HG03280 (cell line): ENCODE measurements at regions not wholly inside any gene's neighbourhood (a gene's known extent, or its start where the extent isn't known, plus 50 kb on each side); places are given as distances from the start of the nearest gene placed in this dataset.

Experiments used
- ATAC-seq: cut with Tn5 transposase; IDR thresholded peaks from one replicate; pipeline ENCODE4 v1.9.1; 2021; ENCODE audit warnings: mild to moderate bottlenecking, moderate library complexity; ENCODE audit not compliant: unreplicated experiment

DNA sequence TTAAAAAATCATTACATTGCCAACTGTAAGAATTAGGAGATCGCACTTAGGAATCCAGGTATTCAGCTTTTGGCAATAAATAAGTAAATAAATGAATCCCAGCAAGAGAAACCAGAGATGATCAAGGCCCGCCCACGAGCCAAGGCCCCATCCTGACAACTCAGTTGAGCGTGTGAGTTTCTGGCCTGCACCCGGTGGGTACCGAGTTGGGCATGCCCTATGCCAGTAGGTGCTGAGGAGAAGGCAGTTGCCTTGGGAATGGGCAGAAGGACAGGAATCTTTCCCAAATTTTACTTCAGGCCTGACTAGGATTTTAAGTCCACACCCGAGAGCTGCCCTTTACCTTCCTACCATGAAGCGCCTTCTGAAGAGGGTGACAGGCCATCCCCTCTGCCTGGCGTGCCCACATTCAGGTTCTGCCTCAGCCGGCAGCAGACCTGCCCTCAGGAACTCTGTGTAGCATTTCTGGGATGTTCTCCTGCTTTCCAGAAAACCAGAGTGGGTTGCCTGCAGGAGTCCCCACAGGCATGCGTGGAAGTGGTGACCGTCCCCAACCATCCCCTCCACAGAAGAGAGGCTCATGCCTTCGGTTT is 99.3 kb upstream of the ALDH1A3 start:
- ATAC-seq, result no peak

DNA sequence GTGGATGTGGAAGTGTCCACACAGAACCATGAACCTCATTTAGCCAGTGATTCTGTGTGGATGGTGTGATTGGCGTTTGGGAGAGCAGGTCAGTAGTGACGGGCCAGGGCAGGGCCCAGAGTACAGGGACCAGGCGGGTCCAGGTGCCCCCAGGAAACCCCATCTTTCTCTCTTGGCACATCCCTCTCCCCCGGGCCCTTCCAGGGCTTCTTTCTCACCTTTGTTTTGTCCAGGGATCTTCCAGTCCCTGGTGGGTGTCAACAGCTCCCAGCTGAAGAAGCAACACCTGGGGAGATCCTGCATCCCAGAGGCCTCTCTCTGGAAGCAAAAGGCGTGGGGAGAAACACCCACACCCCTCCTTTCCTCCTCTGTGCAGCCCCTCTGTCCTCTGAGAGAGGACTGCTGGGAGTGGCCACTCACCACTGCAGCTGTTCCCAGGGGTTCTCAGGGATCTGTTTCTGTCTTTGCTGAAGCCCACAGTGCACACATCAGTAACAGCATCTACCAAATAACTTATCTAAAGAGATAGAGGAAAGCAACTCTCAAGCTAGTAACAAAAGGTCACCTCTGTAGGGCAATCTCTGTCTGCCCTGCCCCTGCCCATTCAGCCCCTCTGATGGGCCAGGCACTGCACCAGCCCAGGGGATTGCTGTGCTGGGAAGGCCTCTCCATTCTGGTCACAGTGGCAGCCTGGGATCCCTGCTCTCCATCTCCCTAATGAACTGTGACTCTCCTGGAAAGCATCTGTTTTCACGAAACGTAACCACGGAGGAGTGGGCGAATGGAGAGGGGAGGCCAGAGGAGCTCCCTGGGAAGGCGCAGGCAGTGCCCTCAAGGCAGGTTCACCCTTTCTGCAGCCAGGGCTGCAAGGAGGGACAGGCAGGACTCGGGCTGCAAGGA is 98.3 kb upstream of the ALDH1A3 start:
- ATAC-seq, result no peak

DNA sequence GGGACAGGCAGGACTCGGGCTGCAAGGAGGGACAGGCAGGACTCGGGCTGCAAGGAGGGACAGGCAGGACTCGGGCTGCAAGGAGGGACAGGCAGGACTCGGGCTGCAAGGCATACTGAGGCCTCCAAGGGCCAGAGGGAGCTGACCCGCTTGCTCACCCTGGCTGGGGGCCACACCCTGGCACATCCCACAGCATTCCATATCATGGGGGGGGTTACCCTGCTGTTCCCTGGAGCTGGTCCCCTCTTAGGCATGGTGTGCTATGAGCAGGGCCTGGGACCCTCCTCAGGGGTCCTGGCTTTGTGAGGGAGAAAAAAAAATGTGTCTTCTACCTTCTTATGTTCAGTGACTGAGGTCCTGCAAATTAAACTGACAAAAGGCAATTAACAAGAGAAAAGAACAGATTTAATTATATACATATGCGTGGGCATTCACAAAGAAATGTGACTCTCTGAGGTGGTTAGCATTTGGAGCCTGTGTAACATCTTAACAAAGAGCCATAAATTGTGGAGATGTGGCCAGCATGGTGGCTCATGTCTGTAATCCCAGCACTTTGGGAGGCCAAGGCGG is 97.6 kb upstream of the ALDH1A3 start:
- no peak for ATAC-seq

DNA sequence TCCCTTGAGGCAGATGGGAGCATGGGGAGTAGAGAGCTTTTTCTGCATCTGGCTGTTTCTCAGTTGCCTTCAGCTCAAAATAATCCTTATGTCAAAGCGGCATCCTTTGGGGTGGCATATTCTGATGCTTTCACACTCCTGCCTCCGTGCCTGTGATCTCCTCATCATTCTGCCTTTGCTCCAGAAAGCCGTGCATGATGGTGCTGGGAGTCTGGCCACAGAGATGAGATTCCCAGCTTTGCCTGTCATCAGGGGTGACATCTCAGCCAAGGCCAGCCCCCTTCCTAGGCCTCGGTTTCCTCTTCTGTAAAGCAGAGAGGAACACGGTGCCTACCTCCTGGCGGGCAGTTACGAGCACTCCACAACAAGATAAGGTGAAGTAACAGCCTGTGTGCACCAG is 96.3 kb upstream of the ALDH1A3 start:
- no peak for ATAC-seq

DNA sequence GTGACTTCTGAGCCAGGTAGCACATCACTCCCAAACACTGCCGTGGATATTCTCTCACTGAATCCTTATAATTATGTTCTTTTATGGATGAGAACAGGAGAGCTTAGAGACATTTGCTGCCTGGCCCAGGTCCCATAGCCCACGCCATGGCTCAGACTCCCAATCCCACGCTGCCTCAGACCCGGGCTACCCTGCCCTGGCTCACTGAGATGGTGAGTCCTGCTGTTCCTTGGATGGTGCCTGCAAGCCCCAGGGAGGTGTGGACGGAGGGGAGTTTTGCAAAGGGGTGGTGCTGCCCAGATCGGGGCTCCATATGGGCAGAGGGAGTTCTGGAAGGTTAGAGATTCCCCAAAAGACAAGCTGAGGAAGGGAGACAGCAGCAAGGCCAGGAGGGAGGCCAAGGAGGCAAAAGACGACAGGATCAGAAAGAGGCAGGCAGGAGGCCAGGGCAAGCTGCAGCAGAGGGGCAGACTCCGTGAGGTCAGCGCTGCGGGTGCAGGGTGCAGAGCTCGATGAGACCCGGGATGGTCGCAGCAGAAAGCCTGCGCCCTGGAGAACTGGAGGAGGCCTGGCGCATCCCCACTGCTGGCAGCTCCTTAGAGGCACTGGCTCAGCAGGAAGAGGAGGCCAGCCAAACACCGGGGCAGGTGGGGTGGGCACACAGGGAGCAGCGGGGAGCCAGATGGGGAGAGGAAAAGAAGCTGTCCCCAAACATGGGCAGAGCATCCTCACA is 95.7 kb upstream of the ALDH1A3 start:
- ATAC-seq, result no peak

DNA sequence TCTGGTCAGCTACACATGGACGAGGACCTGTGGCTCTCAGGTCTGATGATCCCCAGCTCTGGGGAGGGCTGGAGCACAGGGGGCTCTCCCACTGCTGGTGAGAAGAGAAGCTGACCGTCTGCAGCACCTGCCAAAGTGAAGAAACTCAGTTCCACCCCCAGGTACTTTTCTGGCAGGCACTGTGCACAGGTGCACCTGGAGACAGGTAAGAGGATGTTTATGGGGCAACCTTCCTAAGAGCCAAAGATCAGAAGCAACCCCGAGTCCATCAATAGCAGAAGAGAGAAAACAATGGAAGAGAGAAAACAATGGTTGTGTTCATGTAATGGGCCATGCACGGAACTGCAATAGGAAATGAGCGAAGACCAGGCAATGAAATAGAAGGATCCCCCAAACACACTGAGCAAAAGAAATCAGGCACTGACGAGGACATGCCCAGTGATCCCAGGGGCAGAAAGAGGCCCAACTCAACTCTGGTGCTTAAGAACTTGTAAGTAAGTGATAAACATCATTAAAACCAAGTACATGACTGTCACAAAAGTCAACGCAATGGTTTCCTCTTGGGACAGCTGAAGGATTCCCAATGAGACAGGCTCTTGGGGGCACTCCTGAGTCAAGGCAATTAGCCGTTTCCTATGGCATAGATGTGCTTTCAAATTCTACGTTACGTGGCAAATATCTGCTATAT is 95.0 kb upstream of the ALDH1A3 start:
- ATAC-seq, result no peak

DNA sequence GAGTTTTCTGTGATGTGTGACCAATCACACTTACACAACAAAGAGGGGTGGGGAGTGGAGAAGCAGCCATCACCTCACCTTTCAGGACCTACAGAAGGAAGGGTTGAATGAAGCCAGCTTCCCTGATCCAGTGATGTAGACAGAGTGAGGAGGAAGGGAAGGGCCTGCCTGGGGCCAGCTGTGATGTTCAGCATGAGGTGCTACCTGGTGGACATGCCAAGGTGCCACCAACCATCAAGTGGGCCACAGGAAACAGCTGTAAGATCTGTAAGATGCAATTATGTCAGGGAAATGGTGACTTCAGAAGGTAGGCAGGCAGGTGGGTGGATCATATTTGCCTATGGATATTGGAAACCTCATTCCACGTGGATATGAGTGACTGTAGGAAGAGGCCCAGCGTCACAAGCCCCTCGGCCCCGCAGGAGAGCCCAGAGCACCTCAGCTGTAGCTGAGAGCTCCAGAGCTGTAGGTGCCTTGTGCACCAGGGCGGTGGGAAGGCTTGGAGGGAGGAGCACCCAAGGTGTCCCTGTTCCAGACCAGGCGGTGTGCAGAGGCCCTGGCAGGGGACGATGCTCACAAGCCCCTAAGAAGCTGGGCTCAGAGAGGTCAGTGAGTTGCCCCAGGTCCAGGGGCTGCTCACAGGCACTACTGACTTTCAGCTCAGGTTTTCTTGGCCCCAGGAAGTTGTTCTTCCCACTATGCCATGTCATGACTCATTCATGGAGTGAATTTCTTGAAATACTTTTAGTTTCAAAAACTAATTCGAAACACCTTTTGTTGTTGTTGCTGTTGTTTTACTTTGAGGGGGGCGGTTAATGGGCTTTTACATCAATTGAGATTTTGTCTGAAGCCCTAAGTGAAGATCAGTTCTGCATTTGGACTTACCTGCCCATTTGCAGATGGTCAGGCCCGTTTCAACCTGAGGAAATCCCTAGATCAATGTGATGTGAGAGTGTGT is 94.2 kb upstream of the ALDH1A3 start:
- ATAC-seq, result no peak

DNA sequence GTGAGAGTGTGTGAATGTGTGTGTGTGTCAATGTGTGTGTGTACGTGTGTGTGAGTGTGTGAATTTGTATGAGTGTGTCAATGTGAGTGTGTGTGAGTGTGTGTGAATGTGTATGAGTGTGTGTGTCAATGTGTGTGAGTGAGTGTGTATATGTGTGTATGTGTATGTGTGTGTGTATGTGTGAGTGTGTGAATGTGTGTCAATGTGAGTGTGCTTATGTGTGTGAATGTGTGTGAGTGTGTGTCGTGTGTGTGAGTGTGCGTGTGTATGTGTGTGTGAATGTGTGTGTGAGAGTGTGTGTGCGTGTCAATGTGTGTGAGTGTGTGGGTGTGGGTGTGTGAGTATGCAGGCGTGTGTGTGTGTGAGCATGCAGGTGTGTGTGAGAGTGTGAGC is 93.5 kb upstream of the ALDH1A3 start:
- ATAC-seq, result no peak

DNA sequence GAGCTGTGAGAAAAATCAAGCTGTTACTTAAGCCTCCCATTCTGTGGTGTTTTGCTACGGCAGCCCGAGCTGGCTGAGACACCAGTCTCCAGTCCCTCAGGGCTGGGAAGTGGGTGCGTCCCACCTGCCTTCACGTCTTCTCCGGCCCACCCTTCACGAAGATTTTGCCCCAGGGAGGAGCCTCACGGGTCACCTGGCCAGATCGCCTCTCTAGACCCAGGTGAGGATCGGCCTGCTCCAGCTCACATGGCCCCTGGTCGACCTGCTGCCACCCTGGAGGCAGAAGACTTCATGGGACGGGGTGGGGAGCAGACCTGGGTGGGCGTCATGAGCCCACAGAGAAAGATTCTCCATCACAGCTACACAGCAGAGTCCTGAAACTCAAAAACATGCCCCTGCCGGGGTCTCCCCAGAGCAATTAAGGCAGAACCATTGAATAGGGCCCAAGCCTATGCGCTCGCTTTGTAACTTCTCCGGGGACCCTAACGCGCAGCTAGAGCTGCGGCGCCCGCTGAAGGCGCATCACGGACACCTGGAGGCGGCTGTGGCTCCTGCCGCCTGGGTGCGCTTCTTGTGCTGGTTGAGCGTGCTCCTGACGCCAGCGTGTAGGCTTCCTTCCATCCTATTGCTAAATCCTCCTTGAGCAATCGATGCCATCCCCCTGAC is 92.6 kb upstream of the ALDH1A3 start:
- no peak for ATAC-seq

DNA sequence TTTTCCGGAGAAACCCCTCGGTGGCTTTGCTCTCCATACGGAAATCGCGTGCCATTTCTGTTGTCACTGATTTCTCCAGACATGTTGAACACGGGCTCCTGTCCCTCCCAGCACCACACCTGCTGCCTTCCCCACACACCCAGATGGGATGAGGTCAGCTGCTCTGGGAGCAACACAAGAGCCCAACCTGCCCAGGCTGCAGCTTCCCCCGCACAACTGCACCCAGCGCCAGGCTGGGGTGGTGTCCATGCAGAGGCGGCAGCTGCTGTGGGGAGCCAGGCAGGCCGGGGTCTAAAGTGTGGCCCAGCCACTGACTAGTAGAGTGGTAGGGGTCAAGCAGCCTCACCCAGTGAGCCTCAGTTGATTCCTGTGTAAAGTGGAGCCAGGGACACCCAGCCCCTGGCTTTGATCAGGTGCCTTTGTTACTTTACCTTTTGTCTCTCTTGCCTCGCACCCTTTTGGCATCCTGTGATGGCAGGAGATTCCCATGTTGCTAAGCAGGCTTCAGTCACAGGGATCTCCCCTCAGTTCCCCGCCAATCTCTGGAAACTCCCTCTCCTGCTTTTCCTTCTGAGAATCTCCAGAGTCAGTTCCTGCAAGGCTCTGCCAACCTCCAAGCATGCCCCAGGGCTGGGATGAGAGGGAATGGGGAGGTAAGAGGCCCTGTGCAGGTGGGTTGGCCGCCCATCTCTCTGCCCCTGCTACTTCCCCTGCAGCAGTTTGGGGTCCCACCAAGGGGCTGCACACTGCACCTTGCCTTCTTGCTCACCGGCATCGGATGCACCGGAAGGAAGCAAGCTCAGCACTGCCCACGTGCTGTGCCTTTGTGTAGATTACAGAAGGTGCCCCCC is 91.8 kb upstream of the ALDH1A3 start:
- ATAC-seq, result no peak

DNA sequence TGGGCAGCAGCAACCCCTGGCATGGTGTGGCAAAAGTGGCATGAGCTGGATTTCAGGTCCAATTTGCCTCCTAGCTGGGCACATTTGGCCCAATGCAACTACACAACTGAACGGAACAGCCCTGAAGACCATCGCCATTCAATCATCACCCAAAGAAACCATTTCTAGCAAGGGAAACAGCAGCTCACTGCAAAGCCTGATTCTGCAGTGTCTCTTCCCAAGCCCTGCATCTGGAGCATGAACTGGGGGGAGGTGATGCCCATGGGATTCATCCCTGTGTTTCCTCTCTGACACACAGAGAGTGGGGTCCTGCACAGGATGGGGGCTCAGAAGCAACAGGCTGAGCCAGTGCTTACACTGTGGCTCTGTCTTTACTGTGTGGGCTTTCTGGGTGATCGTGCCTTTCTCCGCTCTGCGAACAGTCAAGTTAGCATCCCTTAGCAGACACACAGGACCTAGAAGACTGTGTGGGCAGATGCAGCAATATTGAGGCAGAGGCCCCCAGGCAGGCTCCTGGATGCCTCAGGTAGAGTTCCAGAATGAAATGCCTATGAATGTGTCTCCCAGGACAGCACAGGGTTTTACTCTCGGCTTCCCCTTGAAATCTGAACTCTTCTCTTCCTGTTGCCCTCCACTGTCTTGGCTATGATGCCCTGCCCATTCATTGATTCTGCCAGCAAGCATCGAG is 91.1 kb upstream of the ALDH1A3 start:
- ATAC-seq, result no peak

DNA sequence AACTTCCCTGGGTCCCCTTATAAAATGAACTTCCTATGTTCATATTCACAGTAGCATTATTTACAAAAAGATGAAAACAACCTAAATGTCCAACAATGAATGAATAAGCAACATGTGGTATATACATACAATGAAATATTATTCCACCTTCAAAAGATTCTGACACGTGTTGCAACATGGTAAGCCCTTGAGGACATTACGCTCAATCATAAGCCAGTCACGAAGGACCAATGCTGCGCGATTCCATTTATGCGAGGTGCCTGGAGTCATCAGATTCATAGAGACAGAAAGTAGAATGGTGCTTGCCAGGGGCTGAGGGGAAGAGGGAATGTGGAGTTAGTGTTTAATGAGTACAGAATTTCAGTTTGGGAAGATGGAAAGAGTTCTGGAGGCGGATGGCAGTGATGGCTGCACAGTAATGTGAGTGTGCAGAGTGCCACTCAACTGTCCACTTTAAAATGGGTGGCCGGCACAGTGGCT is 88.8 kb upstream of the ALDH1A3 start:
- ATAC-seq, result no peak

DNA sequence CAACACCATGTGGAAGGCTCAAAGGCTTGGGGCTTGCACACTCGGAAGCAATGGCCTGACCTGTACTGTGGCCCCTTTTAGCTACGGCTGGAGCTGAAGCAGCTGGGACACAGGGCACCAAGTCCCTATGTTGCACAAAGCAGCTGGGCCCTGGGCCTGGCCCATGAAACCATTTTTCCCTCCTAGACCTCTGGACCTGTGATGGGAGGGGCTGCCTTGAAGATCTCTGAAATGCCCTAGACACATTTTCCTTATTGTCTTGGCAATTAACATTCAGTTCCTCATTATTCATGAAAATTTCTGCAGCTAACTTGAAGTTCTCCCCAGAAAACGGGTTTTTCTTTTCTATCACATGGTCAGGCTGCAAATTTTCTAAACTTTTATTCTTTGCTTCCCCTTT is 85.6 kb upstream of the ALDH1A3 start:
- no peak for ATAC-seq

DNA sequence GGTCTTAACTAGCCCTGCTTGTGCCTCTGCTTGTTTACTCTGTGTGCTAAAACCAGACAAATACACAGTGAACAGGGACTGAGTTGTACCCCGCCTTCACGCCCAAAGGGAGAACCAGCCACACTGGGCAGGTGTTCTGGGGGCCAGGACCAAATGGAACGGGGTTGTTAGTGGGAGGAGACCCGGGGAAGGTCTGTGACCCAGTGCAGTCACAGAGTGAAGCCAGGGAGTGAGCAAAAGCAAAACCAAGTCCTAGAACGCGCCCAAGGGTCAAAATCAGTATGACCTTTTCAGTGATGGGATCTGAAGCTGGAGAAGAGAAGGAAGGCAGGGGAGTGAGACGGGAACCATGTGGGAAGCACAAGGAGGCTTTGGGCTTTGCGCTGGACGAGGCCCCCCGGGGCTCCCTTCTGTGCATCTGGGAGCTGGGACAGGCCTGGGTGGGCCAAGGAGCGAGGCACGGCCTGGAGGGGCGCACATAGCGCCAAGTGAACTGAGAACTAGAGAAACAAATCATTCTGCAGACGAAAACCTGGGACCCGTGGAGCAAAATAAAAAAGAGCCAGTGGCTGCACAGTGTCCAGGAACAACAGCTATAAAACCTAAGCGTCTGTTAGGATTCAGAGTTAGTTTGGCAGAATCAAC is 78.3 kb upstream of the ALDH1A3 start:
- no peak for ATAC-seq

DNA sequence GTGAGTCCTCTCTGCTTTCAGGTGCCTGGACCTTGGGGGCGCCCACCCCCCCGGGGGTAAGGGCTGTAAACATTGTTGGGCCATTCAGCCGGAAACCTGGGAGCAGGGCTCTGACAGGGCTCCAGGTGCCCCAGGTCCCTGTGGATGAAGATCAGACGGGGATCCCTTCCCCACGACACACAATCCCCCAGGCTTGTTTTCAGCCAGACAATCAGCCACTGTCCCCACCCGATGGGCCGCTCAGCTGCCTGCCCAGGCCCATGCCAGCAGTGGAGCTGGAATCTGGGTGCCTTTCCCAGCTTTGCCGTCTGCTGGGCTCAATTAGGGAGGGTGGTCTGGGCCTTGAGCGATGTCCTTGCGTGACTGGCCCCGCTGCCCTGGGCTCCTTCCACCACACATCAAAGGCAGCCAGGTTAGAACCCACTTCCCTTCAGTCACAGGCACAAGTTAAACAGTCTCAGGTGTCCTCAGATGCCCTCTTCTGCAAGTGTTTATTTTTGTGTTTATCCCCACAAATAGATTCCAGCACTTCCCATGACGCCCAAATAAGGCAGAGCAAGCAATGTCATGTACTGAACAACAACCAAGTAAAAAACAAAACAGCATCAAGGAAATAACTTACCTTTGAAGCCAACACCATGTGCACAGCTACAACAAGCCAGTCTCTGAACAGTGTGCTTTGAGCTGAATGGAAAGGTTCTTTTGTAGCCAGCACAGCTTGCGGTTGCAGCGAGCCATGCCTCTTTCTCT is 77.0 kb upstream of the ALDH1A3 start:
- ATAC-seq, result no peak

DNA sequence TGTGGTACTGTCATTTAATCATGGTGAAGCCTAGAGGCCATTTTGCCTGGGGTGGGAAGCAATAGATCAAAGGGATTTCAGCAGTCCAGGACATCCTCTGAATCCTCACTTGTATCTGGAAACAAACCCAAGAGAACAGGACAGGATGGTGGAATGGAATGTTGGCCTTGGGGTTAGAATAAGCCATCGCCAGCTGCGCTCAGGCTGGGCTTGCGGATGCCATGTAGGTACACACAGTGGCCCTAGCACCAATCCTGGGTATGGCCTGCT is 76.5 kb upstream of the ALDH1A3 start:
- no peak for ATAC-seq

DNA sequence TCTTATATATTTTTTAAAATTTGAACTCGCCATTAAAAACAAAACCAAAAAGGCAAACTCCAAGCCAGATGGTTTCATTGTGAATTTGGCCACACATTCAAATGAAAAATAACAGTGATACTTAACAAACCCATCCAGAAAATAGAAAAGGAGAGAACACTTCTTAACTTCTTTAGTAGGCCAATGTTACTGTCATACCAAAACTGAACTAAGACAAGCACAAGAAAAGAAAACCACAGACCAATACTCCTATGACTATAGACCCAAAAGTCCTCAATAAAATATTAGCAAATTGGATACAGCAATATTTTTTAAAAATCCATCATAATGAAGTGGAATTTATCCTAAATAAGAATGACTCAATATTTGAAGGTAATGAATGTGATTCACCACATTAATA is 73.5 kb upstream of the ALDH1A3 start:
- ATAC-seq, result no peak
